ENCODE measurements at regions not wholly inside any gene's neighbourhood (a gene's known extent, or its start where the extent isn't known, plus 50 kb on each side); places are given as distances from the start of the nearest gene placed in this dataset.

DNA sequence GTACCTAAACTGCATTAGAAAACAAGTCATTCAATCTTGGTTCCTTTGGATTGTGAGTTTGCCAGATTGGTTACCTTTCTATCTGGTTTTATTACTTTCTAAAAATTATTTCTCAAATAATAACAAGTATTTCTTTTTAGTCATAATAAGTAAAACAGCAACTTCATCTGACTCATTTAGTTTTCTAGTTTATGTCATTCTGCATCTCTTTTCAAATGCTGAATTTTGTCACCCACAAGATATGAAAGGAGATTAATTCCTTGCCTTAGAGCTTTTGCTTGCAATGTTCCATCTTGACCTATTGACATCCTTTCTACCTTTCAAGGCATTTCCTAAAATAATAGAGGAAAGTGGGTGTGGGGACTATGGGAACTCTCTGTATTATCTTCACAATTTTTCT lies 253.6 kb upstream of the PEX5L start:
- TF ChIP-seq, protein P1, sequence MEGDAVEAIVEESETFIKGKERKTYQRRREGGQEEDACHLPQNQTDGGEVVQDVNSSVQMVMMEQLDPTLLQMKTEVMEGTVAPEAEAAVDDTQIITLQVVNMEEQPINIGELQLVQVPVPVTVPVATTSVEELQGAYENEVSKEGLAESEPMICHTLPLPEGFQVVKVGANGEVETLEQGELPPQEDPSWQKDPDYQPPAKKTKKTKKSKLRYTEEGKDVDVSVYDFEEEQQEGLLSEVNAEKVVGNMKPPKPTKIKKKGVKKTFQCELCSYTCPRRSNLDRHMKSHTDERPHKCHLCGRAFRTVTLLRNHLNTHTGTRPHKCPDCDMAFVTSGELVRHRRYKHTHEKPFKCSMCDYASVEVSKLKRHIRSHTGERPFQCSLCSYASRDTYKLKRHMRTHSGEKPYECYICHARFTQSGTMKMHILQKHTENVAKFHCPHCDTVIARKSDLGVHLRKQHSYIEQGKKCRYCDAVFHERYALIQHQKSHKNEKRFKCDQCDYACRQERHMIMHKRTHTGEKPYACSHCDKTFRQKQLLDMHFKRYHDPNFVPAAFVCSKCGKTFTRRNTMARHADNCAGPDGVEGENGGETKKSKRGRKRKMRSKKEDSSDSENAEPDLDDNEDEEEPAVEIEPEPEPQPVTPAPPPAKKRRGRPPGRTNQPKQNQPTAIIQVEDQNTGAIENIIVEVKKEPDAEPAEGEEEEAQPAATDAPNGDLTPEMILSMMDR (conservative IDR thresholded peaks at IDR 0.05 in 1 of 2, IDR thresholded peaks at IDR 0.05 in 1 of 2; ENCODE audit: low read depth in 1 of 2, low read length in 2 of 2) = no peak
- TF ChIP-seq EZH2 (IDR thresholded peaks at IDR 0.05; ENCODE audit: low read length, missing control alignments) = no peak

Measured in fibroblast of lung (primary cell).